Activated CD4-positive, alpha-beta T cell treated with anti-CD3 and anti-CD28 coated beads for 1 hour (primary cell): ENCODE measurements at regions not wholly inside any gene's neighbourhood (a gene's known extent, or its start where the extent isn't known, plus 50 kb on each side); places are given as distances from the start of the nearest gene placed in this dataset.

ENCODE experiments used
- DNase-seq: peaks from one replicate; pipeline ENCODE4 v3.0.0-alpha.2; 2020

DNA sequence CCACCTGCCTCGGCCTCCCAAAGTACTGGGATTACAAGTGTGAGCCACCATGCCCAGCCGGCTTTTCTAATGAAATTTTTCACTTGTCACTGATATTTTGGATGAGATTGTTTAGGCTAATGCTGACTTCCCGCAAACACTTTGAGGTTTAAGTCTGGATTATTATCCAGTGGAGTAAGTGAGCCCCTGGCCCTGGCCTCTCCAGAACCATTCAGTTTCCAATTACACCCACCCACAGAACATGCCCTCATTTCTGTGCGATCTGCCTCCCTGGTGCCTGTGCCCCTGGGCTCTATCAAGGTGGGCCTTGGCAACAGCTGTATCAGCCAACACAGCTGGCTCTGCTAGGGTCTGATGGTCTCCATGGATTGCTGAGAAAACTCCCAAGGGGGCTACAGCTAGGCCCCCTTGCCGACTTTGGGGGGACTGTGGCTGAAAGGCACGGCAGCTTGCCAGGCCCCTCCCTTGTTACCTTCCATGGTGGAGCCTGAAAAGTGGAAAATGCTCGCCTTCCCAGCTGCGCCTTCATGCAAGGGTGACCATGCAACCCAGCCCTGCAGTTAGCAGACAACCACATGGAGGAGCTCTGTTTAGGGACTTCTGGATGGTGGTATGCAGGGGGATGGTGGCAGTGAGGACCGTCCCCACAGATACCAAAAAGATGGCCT, 288.9 kb downstream of the FAM43A start:
- no peak for DNase-seq

DNA sequence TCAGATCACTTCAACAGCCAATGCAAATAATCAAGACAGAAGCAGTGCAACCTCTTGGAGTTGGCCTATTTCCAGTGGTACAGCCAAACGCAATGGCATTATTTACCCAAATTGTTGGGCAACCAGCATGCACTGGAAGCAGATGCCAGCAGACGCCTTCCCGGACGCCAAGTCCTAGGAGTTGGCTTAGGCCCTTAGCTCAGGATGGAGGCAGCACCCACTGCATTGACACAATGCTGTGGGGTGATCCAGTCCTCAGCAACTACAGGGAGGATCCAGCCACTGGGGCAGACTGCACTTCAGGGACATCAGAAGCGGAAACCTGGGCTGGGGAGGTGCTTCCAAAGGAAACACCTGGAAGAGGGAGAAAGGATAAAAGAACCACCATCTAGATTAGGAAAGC, 290.4 kb downstream of the FAM43A start:
- DNase-seq = no peak

DNA sequence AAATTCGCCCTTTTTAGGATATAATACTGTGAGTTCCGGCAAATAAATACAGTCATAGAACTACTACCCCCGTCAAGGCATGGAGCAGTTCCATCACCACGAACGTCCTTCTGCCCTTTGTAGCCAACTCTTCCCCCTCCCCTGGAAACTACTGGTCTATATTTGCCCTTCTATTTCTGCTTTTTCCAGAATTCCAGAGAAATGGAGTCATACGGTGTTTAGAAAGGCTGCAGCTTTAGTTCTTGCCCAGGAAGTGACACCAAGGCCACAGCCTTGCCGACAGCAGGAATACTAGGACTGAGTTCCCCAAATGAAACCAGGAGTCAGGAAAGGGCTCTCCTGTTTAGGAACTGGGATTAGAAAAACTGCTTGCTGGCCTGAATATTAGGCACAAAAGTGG, 291.2 kb downstream of the FAM43A start:
- no peak for DNase-seq

- no peak for DNase-seq
Observed at GRCh38 chr3:194977356-194977755, 291.7 kb downstream of the FAM43A start.

DNA sequence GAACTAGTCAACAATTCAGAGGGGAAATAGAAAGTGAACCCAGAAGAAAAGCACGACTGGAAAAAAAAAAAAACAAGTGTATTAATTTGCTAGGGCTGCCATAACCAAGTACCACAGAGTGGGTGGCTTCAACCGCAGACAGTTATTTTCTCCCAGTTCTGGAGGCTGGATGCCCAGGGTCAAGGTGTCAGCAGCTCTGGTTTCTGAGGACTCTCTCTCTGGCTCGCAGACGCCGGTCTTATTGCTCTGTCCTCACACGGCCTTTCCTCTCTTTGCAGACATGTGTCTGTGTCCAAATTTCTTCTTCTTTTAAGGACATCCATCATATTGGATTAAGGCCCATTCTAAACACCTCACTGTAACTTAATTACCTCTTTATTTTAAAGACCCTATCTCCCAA, 291.8 kb downstream of the XXYLT1 start:
- no peak for DNase-seq

DNA sequence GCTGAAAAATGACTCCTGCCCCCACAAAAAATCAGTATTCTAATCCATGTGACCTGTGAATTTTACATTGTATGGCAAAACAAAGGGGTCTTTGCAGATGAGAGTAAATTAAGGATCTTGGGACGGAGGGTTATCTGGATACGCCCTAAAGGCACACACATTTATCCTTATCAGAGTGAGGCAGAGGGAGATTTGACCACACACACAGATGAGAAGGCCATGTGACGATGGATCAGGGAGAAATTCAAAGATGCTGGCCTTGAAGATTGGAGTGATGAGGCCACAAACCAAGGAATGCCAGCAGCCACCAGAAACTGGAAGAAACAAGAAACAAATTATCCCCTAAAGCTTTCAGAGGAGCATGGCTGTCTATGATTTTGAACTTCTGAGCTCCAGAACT, 288.5 kb downstream of the XXYLT1 start:
- no peak for DNase-seq

DNA sequence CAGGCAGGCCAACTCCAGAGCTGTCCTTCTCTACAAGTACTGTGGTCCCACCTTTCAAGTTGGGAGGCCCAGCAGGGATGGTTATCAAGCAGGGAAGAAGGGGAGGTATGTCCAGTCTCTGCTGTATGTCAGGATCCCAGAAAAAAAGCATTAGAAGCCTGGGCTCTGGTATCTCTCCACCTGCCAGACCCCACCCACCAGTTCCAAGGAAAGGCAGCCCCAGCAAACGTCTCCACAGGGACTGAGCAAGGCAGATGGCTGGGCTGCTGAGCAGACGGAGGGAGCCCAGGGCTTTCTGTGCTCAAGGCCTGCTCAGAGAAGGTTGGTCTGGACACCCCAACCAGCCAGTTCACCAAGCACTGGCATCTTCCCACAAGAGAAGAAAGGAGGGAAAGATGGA, 287.8 kb downstream of the XXYLT1 start:
- DNase-seq = no peak

DNA sequence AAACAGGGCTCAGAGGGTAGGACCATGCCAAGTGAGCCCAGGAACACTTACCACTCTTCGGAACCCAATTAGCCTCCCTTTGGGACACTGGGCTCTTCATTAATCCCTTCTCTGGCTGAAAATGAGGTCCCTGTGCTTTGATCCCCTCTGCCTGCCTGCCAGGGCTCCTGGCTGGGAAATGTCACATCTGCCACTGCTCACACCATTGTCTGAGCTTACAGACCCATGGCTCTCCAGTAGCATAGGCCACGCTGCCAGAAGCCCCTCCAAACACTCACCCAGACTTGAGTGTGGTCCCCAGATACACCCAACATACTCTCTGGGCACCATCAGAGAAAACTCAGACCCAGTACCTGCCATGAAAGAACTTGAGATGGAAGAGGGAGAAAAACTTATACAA, 287.3 kb downstream of the XXYLT1 start:
- no peak for DNase-seq

DNA sequence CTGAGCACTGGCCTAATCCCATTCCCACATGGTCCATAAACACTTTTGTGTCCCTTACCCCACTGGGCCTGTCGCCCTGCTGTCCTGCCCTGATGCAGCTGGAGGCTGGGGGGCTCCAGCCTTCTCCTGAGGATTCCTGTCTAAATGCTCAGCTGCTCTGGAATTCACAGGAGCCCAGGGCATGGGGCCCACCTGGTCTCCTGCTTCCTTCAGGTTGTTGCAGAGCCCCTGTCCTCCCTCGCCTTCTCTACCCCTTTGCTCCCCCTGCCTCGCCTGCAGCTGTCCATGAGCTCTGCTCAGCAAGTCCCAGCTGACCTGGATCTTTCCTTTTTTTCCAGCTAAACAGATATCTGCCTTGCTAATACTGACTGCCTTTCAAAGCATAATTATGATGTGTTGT, 286.9 kb downstream of the XXYLT1 start:
- DNase-seq = no peak

GRCh38 chr3:194984622-194985021, 286.3 kb downstream of the XXYLT1 start:
- no peak for DNase-seq

DNA sequence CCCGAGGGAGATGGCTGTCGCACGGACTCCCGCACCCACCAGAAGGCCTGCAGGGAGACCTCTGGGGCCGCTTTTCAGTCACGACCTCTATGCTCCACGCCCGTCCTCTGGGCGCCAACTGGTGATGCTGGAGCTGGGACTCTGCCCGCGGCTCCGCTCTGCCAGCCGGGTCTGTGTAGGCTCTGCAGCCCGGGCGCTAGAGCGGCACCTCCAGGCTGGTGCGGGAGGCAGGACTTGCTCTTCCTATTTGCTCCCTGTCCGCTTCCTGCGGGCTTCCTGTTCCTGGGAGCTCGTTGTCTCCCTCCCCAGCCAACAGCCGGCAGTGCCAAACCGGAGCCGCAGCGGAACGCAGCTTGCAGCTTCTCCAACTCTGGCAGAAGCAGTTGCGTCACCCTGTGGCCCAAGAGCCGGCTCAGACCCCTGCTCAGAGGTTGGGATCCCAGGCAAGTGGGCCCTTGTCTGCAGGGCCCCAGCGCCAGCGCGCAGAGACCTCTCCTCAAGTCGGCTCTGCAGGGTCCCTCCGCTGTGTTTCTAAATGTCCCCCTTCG, 285.9 kb downstream of the XXYLT1 start:
- DNase-seq = no peak

GRCh38 chr3:194986208-194987043, 284.5 kb downstream of the XXYLT1 start:
- DNase-seq = no peak

GRCh38 chr3:194987571-194988494, 283.1 kb downstream of the XXYLT1 start:
- no peak for DNase-seq

DNA sequence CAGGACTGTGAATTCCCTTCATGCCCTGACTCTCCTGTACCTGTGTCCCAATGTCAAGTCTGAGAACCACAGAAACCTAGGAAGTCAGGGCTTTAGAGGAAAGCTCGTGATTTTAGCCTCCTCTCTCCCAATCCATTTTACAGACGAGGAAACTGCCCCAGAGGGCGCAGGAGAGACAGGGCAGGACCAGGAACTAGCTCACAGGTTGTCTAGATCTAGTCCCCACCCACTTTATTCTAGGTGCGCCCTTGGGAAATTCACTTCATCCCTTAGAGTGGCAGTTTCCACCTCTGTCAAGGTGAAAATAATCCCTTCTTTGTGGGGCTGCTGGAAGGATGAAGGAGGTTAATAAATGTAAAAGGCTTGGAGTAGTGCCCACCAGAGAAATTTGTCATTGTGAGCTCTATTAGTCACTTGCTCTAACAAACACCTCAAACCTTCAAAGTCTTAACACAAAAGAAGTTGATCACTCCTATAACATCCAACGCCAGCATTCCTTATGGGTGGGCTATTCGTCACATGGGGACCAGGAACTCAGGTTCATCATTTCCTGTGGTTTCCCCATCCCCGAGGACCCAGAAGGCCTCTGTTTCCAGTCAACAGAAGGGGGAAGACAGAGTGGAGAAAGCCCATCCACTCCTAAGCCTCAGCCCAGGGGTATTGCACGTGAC, 282.3 kb downstream of the XXYLT1 start:
- no peak for DNase-seq

DNA sequence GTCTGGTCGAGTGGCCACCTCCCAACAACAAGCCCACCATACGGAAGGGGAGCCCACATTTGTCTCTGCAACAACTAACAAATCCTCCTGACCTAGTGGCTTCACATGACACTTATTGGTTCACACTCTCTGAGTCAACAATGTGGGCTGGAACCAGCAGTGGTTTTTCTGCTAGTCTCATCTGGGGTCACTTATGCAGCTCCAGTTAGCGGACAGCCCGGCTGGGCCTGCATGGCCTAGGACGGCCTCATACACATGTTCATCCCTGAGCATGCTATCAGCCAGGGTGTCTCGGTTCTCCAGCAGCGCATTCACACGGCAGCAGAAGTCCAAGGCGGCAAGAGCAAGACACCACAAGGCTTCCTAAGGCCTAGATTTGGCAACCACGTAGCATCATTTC, 281.7 kb downstream of the XXYLT1 start:
- DNase-seq = no peak

DNA sequence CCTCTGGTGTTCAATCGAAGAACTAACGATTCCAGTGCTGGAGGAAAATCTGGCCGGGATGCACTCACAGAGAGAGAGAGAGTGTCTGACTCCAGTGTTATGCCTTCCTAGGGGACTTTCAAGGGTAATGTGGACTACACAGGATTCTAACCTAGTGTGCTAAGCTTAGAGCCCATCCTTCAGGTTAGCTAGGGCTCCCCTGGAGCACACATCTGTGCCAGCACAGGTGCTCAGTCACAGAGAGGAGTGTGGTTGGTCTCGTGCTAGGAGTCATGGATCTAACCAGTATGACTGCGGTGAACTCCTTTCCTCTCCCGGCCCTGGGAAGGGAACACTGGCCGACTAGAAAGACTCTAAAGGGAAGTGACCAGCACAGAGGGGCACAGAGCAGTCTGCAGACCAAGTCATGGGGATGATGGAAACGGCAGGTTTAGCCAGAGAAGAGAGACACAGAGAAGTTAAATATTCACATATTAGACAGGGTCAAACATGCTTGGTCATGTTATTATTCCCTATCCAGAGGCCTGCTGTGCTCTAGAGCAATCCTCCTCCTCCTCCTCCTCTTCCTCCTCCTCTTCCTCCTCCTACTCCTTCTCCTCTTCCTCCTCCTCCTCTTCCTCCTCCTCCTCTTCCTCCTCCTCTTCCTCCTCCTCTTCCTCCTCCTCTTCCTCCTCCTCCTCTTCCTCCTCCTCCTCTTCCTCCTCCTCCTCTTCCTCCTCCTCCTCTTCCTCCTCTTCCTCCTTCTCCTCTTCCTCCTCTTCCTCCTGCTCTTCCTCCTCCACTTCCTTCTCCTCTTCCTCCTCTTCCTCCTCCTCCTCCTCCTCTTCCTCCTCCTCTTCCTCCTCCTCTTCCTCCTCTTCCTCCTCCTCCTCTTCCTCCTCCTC, 280.3 kb downstream of the XXYLT1 start:
- no peak for DNase-seq

DNA sequence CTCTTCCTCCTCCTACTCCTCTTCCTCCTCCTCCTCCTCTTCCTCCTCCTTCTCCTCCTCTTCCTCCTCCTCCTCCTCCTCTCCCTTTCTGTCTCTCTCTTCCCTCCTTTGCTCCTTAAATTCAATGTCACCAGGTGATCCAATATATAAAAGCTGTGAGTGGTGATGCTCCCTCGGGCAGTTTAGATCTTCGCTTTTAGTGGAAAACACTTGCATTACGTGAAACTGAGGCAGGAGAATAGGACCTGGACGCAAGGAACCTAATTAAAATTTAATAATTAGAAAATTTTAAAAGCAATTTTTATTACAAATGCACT, 279.7 kb downstream of the XXYLT1 start:
- no peak for DNase-seq

DNA sequence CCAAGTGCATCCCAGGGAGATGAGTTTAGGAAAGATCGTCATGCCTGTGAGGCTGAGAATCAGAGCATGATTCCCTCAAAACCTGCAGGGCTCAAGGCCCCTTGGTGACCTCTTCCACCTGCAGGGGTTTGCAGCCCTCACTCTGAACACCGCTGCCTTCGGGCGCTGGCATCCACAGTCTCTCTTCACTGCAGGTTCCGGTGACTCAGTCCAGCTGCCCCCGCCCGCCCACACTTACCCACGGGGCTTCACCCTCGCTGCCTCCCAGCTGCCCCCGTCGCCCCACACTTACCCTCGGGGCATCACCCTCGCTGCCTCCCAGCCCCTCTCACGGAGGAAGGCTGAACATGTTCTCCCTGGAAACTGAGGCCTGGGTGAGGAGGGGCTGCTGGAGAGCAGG, 277.1 kb downstream of the XXYLT1 start:
- no peak for DNase-seq

- no peak for DNase-seq
Observed at GRCh38 chr3:194994551-194994981, 276.4 kb downstream of the XXYLT1 start.

DNA sequence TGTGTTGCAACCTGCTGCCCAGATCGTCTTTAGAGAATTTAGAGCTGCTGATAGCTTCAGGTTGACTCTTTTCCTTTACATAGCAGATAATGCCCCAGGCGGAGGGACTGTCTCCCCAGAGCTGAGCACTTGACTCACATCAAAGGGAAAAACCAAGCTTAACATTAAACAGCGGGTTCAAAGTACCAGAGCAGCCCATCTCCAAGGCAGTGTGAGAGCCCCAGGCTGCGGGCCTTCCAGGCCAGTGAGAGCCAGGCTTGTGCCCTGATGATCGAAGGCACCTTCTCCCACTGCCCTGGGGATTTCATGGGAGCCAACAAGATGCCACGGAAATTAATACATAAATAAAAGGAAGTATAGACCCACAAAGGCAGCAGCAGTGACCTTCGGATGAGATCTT, 275.6 kb downstream of the XXYLT1 start:
- no peak for DNase-seq

- no peak for DNase-seq
Observed at GRCh38 chr3:194995922-194996321, 275.0 kb downstream of the XXYLT1 start.

- no peak for DNase-seq
Observed at GRCh38 chr3:194996746-194997145, 274.2 kb downstream of the XXYLT1 start.
